PC-9 (cell line): ENCODE measurements at regions not wholly inside any gene's neighbourhood (a gene's known extent, or its start where the extent isn't known, plus 50 kb on each side); places are given as distances from the start of the nearest gene placed in this dataset.

Source experiments
- BruUV-seq: library from RNA; stranded (reverse); fragments of 400-500 nt; replicated peaks from 2 replicates; lab custom pipeline; 2021; lab: Mats Ljungman, UMichigan
- CTCF ChIA-PET: fragments of 300-600 bp; sonication (Branson Sonifier 250); formaldehyde crosslinking; loops from one replicate; lab custom pipeline; 2022; ENCODE audit warnings: antibody characterized with exemption; lab: Charles Lee
- POLR2A ChIA-PET: fragments of 300-600 bp; sonication (Branson Sonifier 250); formaldehyde crosslinking; loops from one replicate; lab custom pipeline; 2022; ENCODE audit warnings: antibody characterized with exemption; ENCODE audit not compliant: unreplicated experiment; lab: Charles Lee
- DNase-seq, 2 experiments: peaks; one replicate each; pipeline versions ENCODE4 v3.0.0 to v3.0.0-alpha.2; 2015 to 2022; ENCODE audit warnings: mixed read lengths in 1 of 2
- H2AFZ ChIP-seq: fragments of 200-600 bp; sonication (generic); 2 replicates; pipeline ENCODE4 v1.8.1; 2017; ENCODE audit warnings: antibody characterized with exemption
- H3F3A ChIP-seq: fragments of 200-600 bp; sonication (generic); 2 replicates; pipeline ENCODE4 v1.8.1; 2017; ENCODE audit warnings: antibody characterized with exemption, mild to moderate bottlenecking, low read depth; ENCODE audit not compliant: insufficient read depth
- H3K27ac ChIP-seq: fragments of 200-600 bp; sonication (generic); 2 replicates; pipeline ENCODE4 v1.6.1; 2016; ENCODE audit warnings: mixed run types
- H3K27me3 ChIP-seq: fragments of 200-600 bp; sonication (generic); 2 replicates; pipeline ENCODE4 v1.6.1; 2016; ENCODE audit warnings: low read depth, mixed run types; ENCODE audit not compliant: insufficient read depth
- H3K36me3 ChIP-seq: fragments of 200-600 bp; sonication (generic); 2 replicates; pipeline ENCODE4 v1.6.1; 2016; ENCODE audit warnings: low read depth, mixed run types
- H3K4me1 ChIP-seq: fragments of 200-600 bp; sonication (generic); replicated peaks from 2 replicates; pipeline ENCODE4 v1.6.1; 2016; ENCODE audit warnings: mixed run types; ENCODE audit not compliant: insufficient read depth
- H3K4me2 ChIP-seq: fragments of 200-600 bp; sonication (generic); 2 replicates; pipeline ENCODE4 v1.6.1; 2017; ENCODE audit warnings: mixed run types
- H3K4me3 ChIP-seq: fragments of 200-600 bp; sonication (generic); 2 replicates; pipeline ENCODE4 v1.6.1; 2016; ENCODE audit warnings: mixed run types
- H3K79me2 ChIP-seq: fragments of 200-600 bp; sonication (generic); 2 replicates; pipeline ENCODE4 v1.6.1; 2017; ENCODE audit warnings: low read depth, mixed run types
- H3K9me2 ChIP-seq: fragments of 200-600 bp; sonication (generic); 2 replicates; pipeline ENCODE4 v1.8.1; 2017; ENCODE audit warnings: mild to moderate bottlenecking; ENCODE audit not compliant: insufficient read depth
- H3K9me3 ChIP-seq: fragments of 200-600 bp; sonication (generic); 2 replicates; pipeline ENCODE4 v1.8.1; 2016; ENCODE audit warnings: low read depth; ENCODE audit not compliant: insufficient read depth
- H4K20me1 ChIP-seq: fragments of 200-600 bp; sonication (generic); 2 replicates; pipeline ENCODE4 v1.8.1; 2017; ENCODE audit not compliant: insufficient read depth
- CTCF ChIP-seq: fragments of 200-600 bp; sonication (generic); conservative IDR thresholded peaks from 2 replicates; pipeline ENCODE4 v1.6.1; 2017; ENCODE audit warnings: mixed run types, antibody characterized with exemption, mild to moderate bottlenecking, moderate library complexity
- EZH2 ChIP-seq: fragments of 200-600 bp; sonication (generic); IDR thresholded peaks from 2 replicates; pipeline ENCODE4 v1.8.0; 2017; ENCODE audit warnings: antibody characterized with exemption, low read depth
- intact Hi-C: fragments of 100-400 bp; cut with micrococcal nuclease; formaldehyde crosslinking; loops from one replicate; pipeline ENCODE4 v1.10.0; 2022; ENCODE audit not compliant: unreplicated experiment

GRCh38 chr12:58645946-58646345 lies 274.4 kb downstream of the LRIG3 start:
- Histone ChIP-seq H3K4me2 (no peak overlapping the region), H3K27me3 (no peaks in the 10 kb centered on the region), H2AFZ (no peak overlapping the region), H3F3A (no peaks in the 10 kb centered on the region), H3K36me3 (no peaks in the 10 kb centered on the region), H3K4me3 (no peak overlapping the region), H3K9me2 (no peaks in the 10 kb centered on the region), H3K4me1 (no peaks in the 10 kb centered on the region), H4K20me1 (no peaks in the 10 kb centered on the region), H3K9me3 (no peaks in the 10 kb centered on the region), H3K79me2 (no peaks in the 10 kb centered on the region), H3K27ac (no peak overlapping the region)
- TF ChIP-seq CTCF (no peak), EZH2 (no peak)
- intact Hi-C loops, result no loop called here
- POLR2A ChIA-PET, result no interaction called here
- CTCF ChIA-PET, result no interaction called here
- DNase-seq, result no peak
- BruUV-seq, result no TSS peak

GRCh38 chr12:58647495-58647894 lies 272.8 kb downstream of the LRIG3 start:
- ChIA-PET CTCF (no interaction called here), POLR2A (no interaction called here)

GRCh38 chr12:58648176-58648575 lies 272.1 kb downstream of the LRIG3 start:
- H3K9me3 ChIP-seq, result no peaks in the 10 kb centered on the region
- ChIA-PET CTCF (no interaction called here), POLR2A (no interaction called here)
- TF ChIP-seq EZH2 (no peak), CTCF (no peak)
- no peaks in the 10 kb centered on the region for H3K9me2 ChIP-seq
- H3K27me3 ChIP-seq, result no peaks in the 10 kb centered on the region
- no peak for DNase-seq
- no TSS peak for BruUV-seq
- H3K79me2 ChIP-seq, result no peaks in the 10 kb centered on the region
- H2AFZ ChIP-seq, result no peak overlapping the region
- no peak overlapping the region for H3K4me3 ChIP-seq
- H3K4me1 ChIP-seq, result no peaks in the 10 kb centered on the region
- intact Hi-C loops, result no loop called here
- no peak overlapping the region for H3K27ac ChIP-seq
- no peak overlapping the region for H3K4me2 ChIP-seq
- H3K36me3 ChIP-seq, result no peaks in the 10 kb centered on the region
- H4K20me1 ChIP-seq, result no peaks in the 10 kb centered on the region
- no peaks in the 10 kb centered on the region for H3F3A ChIP-seq

More at GRCh38 chr12:58647495-58647894, 272.8 kb downstream of the LRIG3 start:
- no peaks in the 10 kb centered on the region for H3K4me1 ChIP-seq
- H4K20me1 ChIP-seq, result no peaks in the 10 kb centered on the region
- no TSS peak for BruUV-seq
- no peaks in the 10 kb centered on the region for H3F3A ChIP-seq
- H3K4me2 ChIP-seq, result no peak overlapping the region
- no peak for TF ChIP-seq CTCF
- TF ChIP-seq EZH2, result no peak
- no peaks in the 10 kb centered on the region for H3K9me3 ChIP-seq
- intact Hi-C loops, result no loop called here
- DNase-seq, result no peak
- H3K9me2 ChIP-seq, result no peaks in the 10 kb centered on the region
- no peaks in the 10 kb centered on the region for H3K79me2 ChIP-seq
- no peaks in the 10 kb centered on the region for H3K36me3 ChIP-seq
- H2AFZ ChIP-seq, result no peak overlapping the region
- H3K27ac ChIP-seq, result no peak overlapping the region
- H3K4me3 ChIP-seq, result no peak overlapping the region
- H3K27me3 ChIP-seq, result no peaks in the 10 kb centered on the region
